Endothelial cell of umbilical vein (primary cell): ENCODE measurements at regions not wholly inside any gene's neighbourhood (a gene's known extent, or its start where the extent isn't known, plus 50 kb on each side); places are given as distances from the start of the nearest gene placed in this dataset.

ENCODE experiments used
- GATA2 ChIP-seq: IDR thresholded peaks from 2 replicates; pipeline ENCODE4 v1.7.0; 2011; ENCODE audit warnings: low read depth, mild to moderate bottlenecking, moderate library complexity, mixed read lengths, low read length; ENCODE audit not compliant: insufficient read length, insufficient read depth
- POLR2AphosphoS5 ChIP-seq: IDR thresholded peaks from 2 replicates; pipeline ENCODE4 v1.6.1; 2012; ENCODE audit warnings: low read depth, mild to moderate bottlenecking, control low read depth, low read length, moderate library complexity; ENCODE audit not compliant: insufficient read depth
- TF ChIP-seq, protein P1 (sequence below), 2 donors: IDR thresholded peaks; 1 replicate in 1 of 2; 2 replicates in 1 of 2; pipeline ENCODE4 v1.5.1; 2011; ENCODE audit warnings: low read length in 2 of 2, mild to moderate bottlenecking in 2 of 2, moderate library complexity in 2 of 2, control low read depth in 1 of 2, inconsistent platforms in 1 of 2, low read depth in 1 of 2; ENCODE audit not compliant: insufficient read depth in 1 of 2; ENCODE audit errors: extremely low read depth in 1 of 2

DNA sequence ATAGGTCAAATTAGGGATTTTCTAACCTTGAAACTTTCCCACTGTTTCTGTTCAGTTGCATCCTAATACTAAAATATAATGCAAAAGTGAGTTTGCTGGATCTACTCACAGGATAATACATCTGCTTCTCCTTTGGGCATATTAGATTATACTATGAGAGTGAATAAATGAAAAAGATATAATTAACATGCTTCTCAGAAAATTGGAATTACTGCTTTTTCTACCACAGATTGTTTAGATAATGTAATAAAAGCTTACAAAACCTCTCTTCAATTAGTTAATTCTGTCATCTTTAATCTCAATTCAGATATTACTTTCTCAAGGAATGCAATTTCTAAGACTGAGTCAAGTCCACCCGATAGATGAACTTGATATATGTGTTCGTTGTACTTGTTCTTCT lies 1077.2 kb upstream of the CDH2 start:
- TF ChIP-seq, protein P1, sequence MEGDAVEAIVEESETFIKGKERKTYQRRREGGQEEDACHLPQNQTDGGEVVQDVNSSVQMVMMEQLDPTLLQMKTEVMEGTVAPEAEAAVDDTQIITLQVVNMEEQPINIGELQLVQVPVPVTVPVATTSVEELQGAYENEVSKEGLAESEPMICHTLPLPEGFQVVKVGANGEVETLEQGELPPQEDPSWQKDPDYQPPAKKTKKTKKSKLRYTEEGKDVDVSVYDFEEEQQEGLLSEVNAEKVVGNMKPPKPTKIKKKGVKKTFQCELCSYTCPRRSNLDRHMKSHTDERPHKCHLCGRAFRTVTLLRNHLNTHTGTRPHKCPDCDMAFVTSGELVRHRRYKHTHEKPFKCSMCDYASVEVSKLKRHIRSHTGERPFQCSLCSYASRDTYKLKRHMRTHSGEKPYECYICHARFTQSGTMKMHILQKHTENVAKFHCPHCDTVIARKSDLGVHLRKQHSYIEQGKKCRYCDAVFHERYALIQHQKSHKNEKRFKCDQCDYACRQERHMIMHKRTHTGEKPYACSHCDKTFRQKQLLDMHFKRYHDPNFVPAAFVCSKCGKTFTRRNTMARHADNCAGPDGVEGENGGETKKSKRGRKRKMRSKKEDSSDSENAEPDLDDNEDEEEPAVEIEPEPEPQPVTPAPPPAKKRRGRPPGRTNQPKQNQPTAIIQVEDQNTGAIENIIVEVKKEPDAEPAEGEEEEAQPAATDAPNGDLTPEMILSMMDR (IDR thresholded peaks at IDR 0.05; ENCODE audit: extremely low read depth in 1 of 2, insufficient read depth in 1 of 2, low read depth in 1 of 2, low read length in 2 of 2): no peak
- TF ChIP-seq POLR2AphosphoS5 (no peak), GATA2 (no peak)
